ENCODE measurements at regions not wholly inside any gene's neighbourhood (a gene's known extent, or its start where the extent isn't known, plus 50 kb on each side); places are given as distances from the start of the nearest gene placed in this dataset.

DNA sequence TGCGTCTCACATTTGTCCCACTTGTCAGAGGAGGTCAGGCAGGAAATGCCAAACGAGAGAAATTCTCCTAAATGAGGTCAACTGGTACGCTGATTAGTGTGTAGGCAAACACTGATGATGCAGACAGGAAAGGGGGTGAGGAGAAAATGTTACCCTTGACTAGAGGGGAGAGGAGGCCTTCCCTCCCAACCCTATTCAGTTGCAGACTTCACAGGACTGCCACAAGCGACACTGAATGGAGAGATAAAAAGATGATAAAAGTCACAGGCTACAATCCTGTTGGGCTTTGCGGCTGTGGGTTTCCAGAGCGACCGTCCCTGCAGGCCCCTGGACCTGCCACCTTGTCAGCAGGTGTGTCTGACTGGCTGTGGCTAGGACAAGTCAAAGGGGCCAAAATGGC, 569.4 kb downstream of the CDH26 start:
- dilution Hi-C loops (cut with HindIII; ENCODE audit: low sequenced_read_pairs, unreplicated experiment): no loop called here
- Histone ChIP-seq H4K20me1 (ENCODE audit: insufficient read depth, low read length) (no peaks in the 10 kb centered on the region), H3K4me2 (ENCODE audit: low read depth, low read length) (no peak overlapping the region), H3K27ac (ENCODE audit: insufficient read depth, low read length) (no peak overlapping the region), H4K8ac (ENCODE audit: low read depth in 2 of 2, low read length in 2 of 2) (no peak overlapping the region), H4K5ac (ENCODE audit: low read depth, low read length) (no peak overlapping the region), H3K27me3 (ENCODE audit: control insufficient read depth, insufficient read depth, low read length) (no peaks in the 10 kb centered on the region), H2AK9ac (replicated peaks; ENCODE audit: low read depth, low read length, poor library complexity) (no peak overlapping the region), H2BK120ac (ENCODE audit: low read depth, low read length) (no peak overlapping the region), H3K36me3 (ENCODE audit: control insufficient read depth, insufficient read depth, low read length) (no peaks in the 10 kb centered on the region), H3K18ac (ENCODE audit: low read depth, low read length) (no peak overlapping the region), H3K9ac (ENCODE audit: low read depth, low read length) (no peak overlapping the region), H3K14ac (replicated peaks; ENCODE audit: low read depth, low read length) (no peak overlapping the region), H3K23ac (ENCODE audit: low read depth, low read length) (no peak overlapping the region), H3K4ac (ENCODE audit: low read depth, low read length) (no peak overlapping the region), H2BK20ac (ENCODE audit: low read depth, low read length) (no peak overlapping the region), H3K56ac (ENCODE audit: extremely low read depth, insufficient read depth, low read length) (no peak overlapping the region), H2BK15ac (ENCODE audit: low read depth, low read length) (no peak overlapping the region), H4K91ac (ENCODE audit: insufficient read depth, low read depth, low read length) (no peak overlapping the region), H3K4me1 (ENCODE audit: control insufficient read depth, insufficient read depth, low read length) (no peaks in the 10 kb centered on the region), H2AK5ac (ENCODE audit: low read depth, low read length) (no peak overlapping the region), H3K79me1 (ENCODE audit: low read depth in 1 of 2, low read length in 2 of 2) (no peaks in the 10 kb centered on the region), H2AFZ (replicated peaks; ENCODE audit: low read length, poor library complexity) (no peak overlapping the region), H3K9me1 (ENCODE audit: insufficient read depth, low read length) (no peaks in the 10 kb centered on the region), H3K4me3 (ENCODE audit: insufficient read depth, low read depth, low read length) (no peak overlapping the region), H3K9me3 (ENCODE audit: control insufficient read depth, insufficient read depth, low read length) (peaks cover 2% of the 10 kb centered on the region), H2BK5ac (ENCODE audit: low read depth, low read length, poor library complexity, severe bottlenecking) (no peak overlapping the region)
- no TSS peak for BruUV-seq (replicated peaks)
- in situ Hi-C loops (cut with MboI; ENCODE audit: low sequenced_read_pairs): no loop called here
- WGBS, 2 experiments (ENCODE audit: extremely low coverage in 2 of 2, insufficient read length in 1 of 2): no CpG with 5 or more reads among the region's 7 CpGs
- intact Hi-C loops (cut with micrococcal nuclease): no loop called here
- no peak for DNase-seq
- ChIA-PET POLR2A (ENCODE audit: unreplicated experiment) (no interaction called here), CTCF (no interaction called here)
- TF ChIP-seq, protein P1, sequence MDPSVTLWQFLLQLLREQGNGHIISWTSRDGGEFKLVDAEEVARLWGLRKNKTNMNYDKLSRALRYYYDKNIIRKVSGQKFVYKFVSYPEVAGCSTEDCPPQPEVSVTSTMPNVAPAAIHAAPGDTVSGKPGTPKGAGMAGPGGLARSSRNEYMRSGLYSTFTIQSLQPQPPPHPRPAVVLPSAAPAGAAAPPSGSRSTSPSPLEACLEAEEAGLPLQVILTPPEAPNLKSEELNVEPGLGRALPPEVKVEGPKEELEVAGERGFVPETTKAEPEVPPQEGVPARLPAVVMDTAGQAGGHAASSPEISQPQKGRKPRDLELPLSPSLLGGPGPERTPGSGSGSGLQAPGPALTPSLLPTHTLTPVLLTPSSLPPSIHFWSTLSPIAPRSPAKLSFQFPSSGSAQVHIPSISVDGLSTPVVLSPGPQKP (IDR thresholded peaks at IDR 0.05; ENCODE audit: borderline replicate concordance, low read depth, low read length): no peak
- TF ChIP-seq, protein P2, sequence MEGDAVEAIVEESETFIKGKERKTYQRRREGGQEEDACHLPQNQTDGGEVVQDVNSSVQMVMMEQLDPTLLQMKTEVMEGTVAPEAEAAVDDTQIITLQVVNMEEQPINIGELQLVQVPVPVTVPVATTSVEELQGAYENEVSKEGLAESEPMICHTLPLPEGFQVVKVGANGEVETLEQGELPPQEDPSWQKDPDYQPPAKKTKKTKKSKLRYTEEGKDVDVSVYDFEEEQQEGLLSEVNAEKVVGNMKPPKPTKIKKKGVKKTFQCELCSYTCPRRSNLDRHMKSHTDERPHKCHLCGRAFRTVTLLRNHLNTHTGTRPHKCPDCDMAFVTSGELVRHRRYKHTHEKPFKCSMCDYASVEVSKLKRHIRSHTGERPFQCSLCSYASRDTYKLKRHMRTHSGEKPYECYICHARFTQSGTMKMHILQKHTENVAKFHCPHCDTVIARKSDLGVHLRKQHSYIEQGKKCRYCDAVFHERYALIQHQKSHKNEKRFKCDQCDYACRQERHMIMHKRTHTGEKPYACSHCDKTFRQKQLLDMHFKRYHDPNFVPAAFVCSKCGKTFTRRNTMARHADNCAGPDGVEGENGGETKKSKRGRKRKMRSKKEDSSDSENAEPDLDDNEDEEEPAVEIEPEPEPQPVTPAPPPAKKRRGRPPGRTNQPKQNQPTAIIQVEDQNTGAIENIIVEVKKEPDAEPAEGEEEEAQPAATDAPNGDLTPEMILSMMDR (conservative IDR thresholded peaks at IDR 0.05; ENCODE audit: low read depth, low read length): no peak
- TF ChIP-seq FOS (IDR thresholded peaks at IDR 0.05; ENCODE audit: low read depth, low read length): no peak
- no peak for TF ChIP-seq RCOR1 (IDR thresholded peaks at IDR 0.05; ENCODE audit: insufficient replicate concordance, low read length)
- no peak for TF ChIP-seq NFE2L2 (IDR thresholded peaks at IDR 0.05; ENCODE audit: low read depth, low read length)
- TF ChIP-seq BHLHE40 (IDR thresholded peaks at IDR 0.05; ENCODE audit: low read depth, low read length): no peak
- no peak for TF ChIP-seq MAFK (IDR thresholded peaks at IDR 0.05; ENCODE audit: low read depth, low read length)
- no peak for TF ChIP-seq RFX5 (IDR thresholded peaks at IDR 0.05; ENCODE audit: low read depth, low read length)
- no peak for TF ChIP-seq MAZ (IDR thresholded peaks at IDR 0.05; ENCODE audit: borderline replicate concordance, low read depth, low read length)
- no peak for TF ChIP-seq POLR2A (IDR thresholded peaks at IDR 0.05; ENCODE audit: low read depth, low read length)
- TF ChIP-seq CEBPB (IDR thresholded peaks at IDR 0.05; ENCODE audit: low read depth, low read length): no peak
- no peak for TF ChIP-seq CHD1 (IDR thresholded peaks at IDR 0.05; ENCODE audit: low read depth, low read length)
- TF ChIP-seq, protein P3, sequence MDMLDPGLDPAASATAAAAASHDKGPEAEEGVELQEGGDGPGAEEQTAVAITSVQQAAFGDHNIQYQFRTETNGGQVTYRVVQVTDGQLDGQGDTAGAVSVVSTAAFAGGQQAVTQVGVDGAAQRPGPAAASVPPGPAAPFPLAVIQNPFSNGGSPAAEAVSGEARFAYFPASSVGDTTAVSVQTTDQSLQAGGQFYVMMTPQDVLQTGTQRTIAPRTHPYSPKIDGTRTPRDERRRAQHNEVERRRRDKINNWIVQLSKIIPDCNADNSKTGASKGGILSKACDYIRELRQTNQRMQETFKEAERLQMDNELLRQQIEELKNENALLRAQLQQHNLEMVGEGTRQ (IDR thresholded peaks at IDR 0.05; ENCODE audit: low read depth, low read length): no peak
- no peak for TF ChIP-seq RAD21 (IDR thresholded peaks at IDR 0.05; ENCODE audit: low read length)
- no peak for ATAC-seq (ENCODE audit: low read depth)
